ENCODE measurements at regions not wholly inside any gene's neighbourhood (a gene's known extent, or its start where the extent isn't known, plus 50 kb on each side); places are given as distances from the start of the nearest gene placed in this dataset.

- H3K9me3 ChIP-seq = no peaks in the 10 kb centered on the region
- no peak for ATAC-seq
- no peak for DNase-seq
- peaks cover 0 to 9% of the 10 kb centered on the region in 2 donors for H3K4me1 ChIP-seq
- TF ChIP-seq CTCF (IDR thresholded peaks at IDR 0.05 in 4 of 5, conservative IDR thresholded peaks at IDR 0.05 in 1 of 5) (no peak), POLR2A (IDR thresholded peaks at IDR 0.05) (no peak)
- H3K4me3 ChIP-seq = no peak overlapping the region
- no peaks in the 10 kb centered on the region for H3K27me3 ChIP-seq
- in situ Hi-C loops (cut with MboI; ENCODE audit: low sequenced_read_pairs in 4 of 4) (no loop called here), intact Hi-C loops (cut with DNase I; ENCODE audit: low total_unique reads) (no loop called here)
- no peaks in the 10 kb centered on the region for H3K36me3 ChIP-seq
- H3K27ac ChIP-seq = no peak overlapping the region
These were observed 336.7 kb upstream of the PRICKLE1 start for GRCh38 chr12:42926232-42926631.

GRCh38 chr12:42924482-42924881 lies 334.9 kb upstream of the PRICKLE1 start:
- TF ChIP-seq CTCF (IDR thresholded peaks at IDR 0.05 in 4 of 5, conservative IDR thresholded peaks at IDR 0.05 in 1 of 5) = no peak
- intact Hi-C loops (cut with DNase I; ENCODE audit: low total_unique reads) = no loop called here
- Histone ChIP-seq H3K27ac (no peak overlapping the region), H3K4me1 (peaks cover 0 to 9% of the 10 kb centered on the region in 2 donors), H3K9me3 (no peaks in the 10 kb centered on the region), H3K36me3 (no peaks in the 10 kb centered on the region), H3K27me3 (no peaks in the 10 kb centered on the region), H3K4me3 (no peak overlapping the region)
- DNase-seq = no peak
- in situ Hi-C loops (cut with MboI; ENCODE audit: low sequenced_read_pairs in 4 of 4) = no loop called here
- ATAC-seq = no peak

- Histone ChIP-seq H3K36me3 (no peaks in the 10 kb centered on the region), H3K4me1 (peaks cover 0 to 9% of the 10 kb centered on the region in 2 donors), H3K27ac (no peak overlapping the region), H3K4me3 (no peak overlapping the region), H3K9me3 (no peaks in the 10 kb centered on the region), H3K27me3 (no peaks in the 10 kb centered on the region)
- TF ChIP-seq POLR2A (IDR thresholded peaks at IDR 0.05) (no peak), CTCF (IDR thresholded peaks at IDR 0.05 in 4 of 5, conservative IDR thresholded peaks at IDR 0.05 in 1 of 5) (no peak)
- no peak for ATAC-seq
- in situ Hi-C loops (cut with MboI; ENCODE audit: low sequenced_read_pairs in 4 of 4) = no loop called here
- intact Hi-C loops (cut with DNase I; ENCODE audit: low total_unique reads) = no loop called here
- DNase-seq = no peak
These were observed 334.0 kb upstream of the PRICKLE1 start for GRCh38 chr12:42923583-42923982.

GRCh38 chr12:42923156-42923555 lies 333.6 kb upstream of the PRICKLE1 start:
- TF ChIP-seq POLR2A (IDR thresholded peaks at IDR 0.05) (no peak), CTCF (IDR thresholded peaks at IDR 0.05 in 4 of 5, conservative IDR thresholded peaks at IDR 0.05 in 1 of 5) (no peak)
- H3K27ac ChIP-seq = no peak overlapping the region
- no peaks in the 10 kb centered on the region for H3K36me3 ChIP-seq
- in situ Hi-C loops (cut with MboI; ENCODE audit: low sequenced_read_pairs in 4 of 4) (no loop called here), intact Hi-C loops (cut with DNase I; ENCODE audit: low total_unique reads) (no loop called here)
- H3K4me1 ChIP-seq = peaks cover 0 to 9% of the 10 kb centered on the region in 2 donors
- DNase-seq (no peak), ATAC-seq (no peak)
- H3K4me3 ChIP-seq = no peak overlapping the region
- H3K27me3 ChIP-seq = no peaks in the 10 kb centered on the region
- H3K9me3 ChIP-seq = no peaks in the 10 kb centered on the region

- no peak overlapping the region for H3K27ac ChIP-seq
- DNase-seq = no peak
- ATAC-seq = no peak
- H3K36me3 ChIP-seq = no peaks in the 10 kb centered on the region
- intact Hi-C loops (cut with DNase I; ENCODE audit: low total_unique reads) (no loop called here), in situ Hi-C loops (cut with MboI; ENCODE audit: low sequenced_read_pairs in 4 of 4) (no loop called here)
- no peak overlapping the region for H3K4me3 ChIP-seq
- H3K4me1 ChIP-seq = peaks cover 0 to 9% of the 10 kb centered on the region in 2 donors
- no peaks in the 10 kb centered on the region for H3K27me3 ChIP-seq
- TF ChIP-seq CTCF (IDR thresholded peaks at IDR 0.05 in 4 of 5, conservative IDR thresholded peaks at IDR 0.05 in 1 of 5) = no peak
- TF ChIP-seq POLR2A (IDR thresholded peaks at IDR 0.05) = no peak
- no peaks in the 10 kb centered on the region for H3K9me3 ChIP-seq
These were observed 332.9 kb upstream of the PRICKLE1 start for GRCh38 chr12:42922505-42922850.
